Renal cortical epithelial cell (primary cell): ENCODE measurements at regions not wholly inside any gene's neighbourhood (a gene's known extent, or its start where the extent isn't known, plus 50 kb on each side); places are given as distances from the start of the nearest gene placed in this dataset.
"Not testable (repeated sequence)": the region's sequence is repeated elsewhere in the genome, so short reads cannot be mapped to it uniquely, and the experiment has no call there.

Source experiments
- DNase-seq: peaks from one replicate; pipeline ENCODE4 v3.0.0-alpha.2; 2011; ENCODE audit warnings: low read depth

- DNase-seq = no peak
These were observed 177.6 kb upstream of the OLFM3 start for GRCh38 chr1:102174259-102174863.

GRCh38 chr1:102172200-102172599 lies 175.5 kb upstream of the OLFM3 start:
- no peak for DNase-seq

GRCh38 chr1:102163799-102164198 lies 167.1 kb upstream of the OLFM3 start:
- no peak for DNase-seq

- DNase-seq = no peak
These were observed 154.5 kb upstream of the OLFM3 start for GRCh38 chr1:102151242-102151641.

- no peak for DNase-seq
These were observed 124.2 kb upstream of the OLFM3 start for GRCh38 chr1:102120910-102121309.

GRCh38 chr1:102118150-102118549 lies 121.4 kb upstream of the OLFM3 start:
- no peak for DNase-seq

GRCh38 chr1:102110586-102110985 lies 113.9 kb upstream of the OLFM3 start:
- no peak for DNase-seq

- DNase-seq = not testable (repeated sequence)
These were observed 112.8 kb upstream of the OLFM3 start for GRCh38 chr1:102109493-102109892.

- DNase-seq = no peak
These were observed 110.7 kb upstream of the OLFM3 start for GRCh38 chr1:102107441-102107840.

GRCh38 chr1:102105931-102106550 lies 109.3 kb upstream of the OLFM3 start:
- no peak for DNase-seq

- no peak for DNase-seq
These were observed 106.9 kb upstream of the OLFM3 start for GRCh38 chr1:102103646-102104045.

- DNase-seq = no peak
These were observed 105.6 kb upstream of the OLFM3 start for GRCh38 chr1:102102276-102102780.

GRCh38 chr1:102100666-102101065 lies 103.9 kb upstream of the OLFM3 start:
- DNase-seq = no peak

- peak; percentile 46 for DNase-seq
These were observed 103.2 kb upstream of the OLFM3 start for GRCh38 chr1:102099916-102100315.

- peak; percentile 52 for DNase-seq
These were observed 101.8 kb upstream of the OLFM3 start for GRCh38 chr1:102098536-102098935.

GRCh38 chr1:102098081-102098480 lies 101.4 kb upstream of the OLFM3 start:
- no peak for DNase-seq

GRCh38 chr1:102097451-102097850 lies 100.7 kb upstream of the OLFM3 start:
- no peak for DNase-seq

- DNase-seq = no peak
These were observed 99.4 kb upstream of the OLFM3 start for GRCh38 chr1:102096162-102096561.

- no peak for DNase-seq
These were observed 93.1 kb upstream of the OLFM3 start for GRCh38 chr1:102089791-102090190.

GRCh38 chr1:102085896-102086295 lies 89.2 kb upstream of the OLFM3 start:
- DNase-seq = no peak

GRCh38 chr1:102084771-102085535 lies 88.2 kb upstream of the OLFM3 start:
- DNase-seq = no peak

GRCh38 chr1:102083192-102083591 lies 86.5 kb upstream of the OLFM3 start:
- DNase-seq = no peak

- DNase-seq = no peak
These were observed 78.1 kb upstream of the OLFM3 start for GRCh38 chr1:102074874-102075273.
